Pancreas (tissue), 10 donors: ENCODE measurements at regions not wholly inside any gene's neighbourhood (a gene's known extent, or its start where the extent isn't known, plus 50 kb on each side); places are given as distances from the start of the nearest gene placed in this dataset.

Source experiments
- ATAC-seq, 4 donors: fragments of 200-7000 bp; cut with Tn5 transposase; one replicate each; pipeline versions ENCODE4 v1.8.0 to v1.9.1; 2020; ENCODE audit warnings: mild to moderate bottlenecking in 4 of 4, moderate library complexity in 4 of 4
- DNase-seq, 6 donors: peaks; one replicate each; pipeline ENCODE4 v3.0.0-alpha.2; 2020
- FAIRE-seq: peaks from 2 replicates; lab custom pipeline; 2012; peaks lifted over from hg19 to GRCh38; lab: Jason Lieb, UNC
- H3K27ac ChIP-seq, 4 donors: fragments of 200-600 bp; sonication (generic); 1 replicate in 3 of 4; 2 replicates in 1 of 4; pipeline versions ENCODE4 v1.5.0 to v1.8.0; 2020
- H3K27me3 ChIP-seq, 4 donors: fragments of 200-600 bp; one replicate each; pipeline ENCODE4 v1.8.0; 2021
- H3K36me3 ChIP-seq, 3 donors: fragments of 200-600 bp; sonication (generic) in 1 of 3; one replicate each; pipeline versions ENCODE4 v1.5.0 to v1.8.0; 2020 to 2021
- H3K4me1 ChIP-seq, 3 donors: fragments of 200-600 bp; one replicate each; pipeline ENCODE4 v1.8.0; 2021
- H3K4me3 ChIP-seq, 4 donors: fragments of 200-600 bp; sonication (generic) in 2 of 4; one replicate each; pipeline versions ENCODE4 v1.5.0 to v1.8.0; 2020 to 2021
- H3K9me3 ChIP-seq, 4 donors: fragments of 200-600 bp; one replicate each; pipeline ENCODE4 v1.8.0; 2021
- CTCF ChIP-seq, 4 donors: fragments of 200-600 bp; sonication (generic) in 3 of 4; IDR thresholded peaks; one replicate each; pipeline versions ENCODE4 v1.5.0 to v1.8.0; 2021; ENCODE audit warnings: antibody characterized with exemption in 4 of 4
- WGBS, 2 donors: extraction: QIAGEN DNeasy Blood & Tissue Kit; methylation state at CpG; one replicate each; pipeline ENCODE4 v1.1.7; 2013; 5-methylcytosine and 5-hydroxymethylcytosine counted together
- intact Hi-C, 3 donors: fragments of 100-400 bp; cut with DNase I; formaldehyde crosslinking; loops; one replicate each; pipeline versions ENCODE4 v1.11.1 to v1.14.2; 2022
- donor health status: healthy with polysubstance abuse.
- donor health status: DM: no; HTN: no; CAD: no; lungs with moderate emphysema.
- donor health status: DM: no; HTN: no; CAD: no.
- donor health status: control.
- donor health status: control.
- donor health status: Bipolar disorder and iron deficiency.
- donor health status: DM: yes; HTN: yes; CAD: no.
- donor health status: DM: no; HTN: no; CAD: no.
- donor health status: DM: no; HTN: no; CAD: no.
- donor health status: DM: yes; HTN: yes; CAD: no.

- Histone ChIP-seq H3K27ac (no peak overlapping the region), H3K9me3 (no peaks in the 10 kb centered on the region), H3K36me3 (no peaks in the 10 kb centered on the region), H3K4me3 (no peak overlapping the region), H3K27me3 (no peaks in the 10 kb centered on the region), H3K4me1 (no peaks in the 10 kb centered on the region)
- intact Hi-C loops, result no loop called here
- DNase-seq (no peak), ATAC-seq (no peak), FAIRE-seq (no peak)
- no peak for TF ChIP-seq CTCF (IDR thresholded peaks at IDR 0.05)
- 67 to 81% methylated on average over 1 of the region's 1 CpG for WGBS, 2 donors
These were observed 865.0 kb upstream of the CDH2 start for GRCh38 chr18:29041976-29042375.

GRCh38 chr18:29034113-29034856 lies 857.4 kb upstream of the CDH2 start:
- no peak overlapping the region for H3K27ac ChIP-seq
- FAIRE-seq, result no peak

GRCh38 chr18:29028560-29028959 lies 851.6 kb upstream of the CDH2 start:
- WGBS, 2 donors, result 37 to 45% methylated on average over 1 of the region's 1 CpG
- ATAC-seq, result no peak
- H3K27me3 ChIP-seq, result no peaks in the 10 kb centered on the region
- H3K9me3 ChIP-seq, result no peaks in the 10 kb centered on the region
- H3K27ac ChIP-seq, result no peak overlapping the region
- FAIRE-seq, result no peak
- no peaks in the 10 kb centered on the region for H3K4me1 ChIP-seq
- intact Hi-C loops, result no loop called here
- no peak overlapping the region for H3K4me3 ChIP-seq
- DNase-seq, result no peak
- no peaks in the 10 kb centered on the region for H3K36me3 ChIP-seq
- no peak for TF ChIP-seq CTCF (IDR thresholded peaks at IDR 0.05)

More at GRCh38 chr18:29034113-29034856, 857.4 kb upstream of the CDH2 start:
- ATAC-seq (no peak), DNase-seq (no peak)
- intact Hi-C loops, result no loop called here
- TF ChIP-seq CTCF (IDR thresholded peaks at IDR 0.05), result no peak
- H3K4me3 ChIP-seq, result no peak overlapping the region
- H3K9me3 ChIP-seq, result no peaks in the 10 kb centered on the region
- H3K27me3 ChIP-seq, result no peaks in the 10 kb centered on the region
- no peaks in the 10 kb centered on the region for H3K4me1 ChIP-seq
- 37 to 55% methylated on average over 3 of the region's 3 CpGs for WGBS, 2 donors
- H3K36me3 ChIP-seq, result no peaks in the 10 kb centered on the region

- no peak overlapping the region for H3K27ac ChIP-seq
- H3K36me3 ChIP-seq, result no peaks in the 10 kb centered on the region
- intact Hi-C loops, result no loop called here
- no peak for TF ChIP-seq CTCF (IDR thresholded peaks at IDR 0.05)
- no peaks in the 10 kb centered on the region for H3K4me1 ChIP-seq
- H3K4me3 ChIP-seq, result no peak overlapping the region
- FAIRE-seq, result no peak
- no peaks in the 10 kb centered on the region for H3K27me3 ChIP-seq
- ATAC-seq, result no peak
- no peaks in the 10 kb centered on the region for H3K9me3 ChIP-seq
- DNase-seq, result no peak
These were observed 842.0 kb upstream of the CDH2 start for GRCh38 chr18:29018976-29019375.

GRCh38 chr18:29012883-29013465 lies 836.0 kb upstream of the CDH2 start:
- Histone ChIP-seq H3K4me1 (no peaks in the 10 kb centered on the region), H3K36me3 (no peaks in the 10 kb centered on the region), H3K27ac (no peak overlapping the region), H3K4me3 (no peak overlapping the region), H3K27me3 (no peaks in the 10 kb centered on the region), H3K9me3 (no peaks in the 10 kb centered on the region)
- no peak for TF ChIP-seq CTCF (IDR thresholded peaks at IDR 0.05)
- FAIRE-seq (no peak), ATAC-seq (no peak), DNase-seq (no peak)
- WGBS, 2 donors, result 68 to 83% methylated on average over 4 of the region's 4 CpGs
- intact Hi-C loops, result no loop called here
